HUDEP-2 (cell line): ENCODE measurements at regions not wholly inside any gene's neighbourhood (a gene's known extent, or its start where the extent isn't known, plus 50 kb on each side); places are given as distances from the start of the nearest gene placed in this dataset.

ENCODE experiments used
- DNase-seq, 76 experiments: peaks; one replicate each; lab custom pipeline; 2025; ENCODE audit not compliant: unreplicated experiment in 76 of 76; lab: John Stamatoyannopoulos, UW

- no peak for DNase-seq
These were observed 274.2 kb downstream of the BRINP1 start for GRCh38 chr9:119095072-119095471.

GRCh38 chr9:119101048-119101447 is 268.2 kb downstream of the BRINP1 start:
- no peak for DNase-seq

- DNase-seq: no peak
These were observed 254.6 kb downstream of the BRINP1 start for GRCh38 chr9:119114681-119115080.
